ENCODE measurements at regions not wholly inside any gene's neighbourhood (a gene's known extent, or its start where the extent isn't known, plus 50 kb on each side); places are given as distances from the start of the nearest gene placed in this dataset.
"Not testable (repeated sequence)": the region's sequence is repeated elsewhere in the genome, so short reads cannot be mapped to it uniquely, and the experiment has no call there.

DNA sequence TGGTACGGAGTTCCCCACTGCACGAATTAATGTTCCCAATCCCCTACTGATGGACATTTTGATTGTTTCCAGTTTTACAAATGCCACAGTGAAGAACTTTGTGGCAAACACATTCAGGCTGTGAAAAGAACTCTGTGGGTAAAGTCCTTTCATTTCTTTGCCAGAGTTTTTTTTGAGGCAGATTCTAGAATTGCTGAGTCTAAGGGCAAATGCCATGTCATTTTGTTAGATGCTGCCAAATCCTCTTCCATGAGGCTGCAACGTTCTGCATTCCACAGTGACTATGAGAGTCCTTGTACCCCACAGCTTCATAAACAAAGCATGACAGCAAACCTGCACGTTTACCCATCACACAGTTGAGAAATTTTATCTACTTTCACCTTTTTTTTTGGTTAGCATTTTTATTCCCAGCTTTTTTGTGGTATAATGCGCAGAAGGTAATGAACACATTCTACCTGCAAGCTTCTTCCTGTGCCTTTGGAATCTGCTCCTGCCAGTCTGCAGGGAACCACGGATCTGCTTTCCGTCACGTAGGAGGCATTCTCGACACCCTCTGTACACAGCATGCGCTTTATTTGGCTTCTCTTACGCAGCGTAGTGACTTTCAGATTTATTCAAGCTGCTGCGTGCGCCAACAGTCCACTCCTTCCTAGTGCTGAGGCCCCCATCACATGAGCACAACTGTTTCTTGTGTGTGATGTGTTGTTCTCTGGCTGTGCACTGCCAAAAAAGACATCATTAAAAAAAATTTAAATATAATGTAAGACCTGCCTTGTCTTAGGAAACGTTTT lies 51.2 kb upstream of the TNK2 start:
- not testable (repeated sequence) for H3K27me3 ChIP-seq (replicated peaks in 1 of 2; ENCODE audit: control insufficient read depth in 2 of 2, extremely low read depth in 1 of 2, insufficient read depth in 2 of 2, low read length in 1 of 2); H3K27ac Mint-ChIP-seq

DNA sequence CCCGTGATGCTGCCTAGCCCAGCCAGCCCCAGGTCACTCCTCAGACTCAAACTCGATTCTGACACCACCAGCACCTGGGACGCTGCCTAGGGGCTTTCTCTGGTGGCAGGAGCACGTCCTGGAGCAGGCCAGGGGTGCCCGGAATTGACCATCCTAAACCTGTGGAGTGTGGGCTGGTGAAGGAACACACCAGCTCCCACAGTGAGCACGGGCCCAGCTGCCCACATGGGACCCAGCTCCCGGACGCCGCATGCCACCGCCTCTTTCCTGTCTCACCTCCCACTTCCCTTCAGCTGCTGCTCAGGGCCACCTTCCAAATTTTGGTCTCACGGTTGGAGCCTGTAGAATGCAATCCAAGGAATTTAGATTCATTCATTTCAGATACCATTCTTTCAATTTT lies 50.4 kb upstream of the TNK2 start:
- CTCF ChIA-PET, result not testable (repeated sequence)

More for the DNA sequence above, 51.2 kb upstream of the TNK2 start:
- H3K9me3 Mint-ChIP-seq; H3K27me3 Mint-ChIP-seq; CTCF ChIA-PET; H3K4me3 ChIP-seq (ENCODE audit: control insufficient read depth in 1 of 2, extremely low read depth in 1 of 2, low read length in 1 of 2); H3K9me3 ChIP-seq; H3K4me1 ChIP-seq (ENCODE audit: control insufficient read depth in 1 of 2, extremely low read depth in 1 of 2, insufficient read depth in 2 of 2, low read length in 2 of 2); H3K36me3 ChIP-seq (ENCODE audit: control insufficient read depth in 2 of 2, extremely low read depth in 1 of 2, insufficient read depth in 1 of 2, low read length in 1 of 2); DNase-seq; POLR2A ChIA-PET; ATAC-seq (replicated peaks in 1 of 4); H3K27ac ChIP-seq (ENCODE audit: low read length); H3K4me3 Mint-ChIP-seq: not testable (repeated sequence)
- Mint-ChIP-seq H3K4me1 (peaks cover 9 to 24% (median 17%) of the 10 kb centered on the region in 3 donors), H3K36me3 (peaks cover 29% of the 10 kb centered on the region)
- WGBS (ENCODE audit: insufficient coverage), result no CpG with 5 or more reads among the region's 15 CpGs

More for the DNA sequence above, 50.4 kb upstream of the TNK2 start:
- peak overlapping the region in 1 of 2 donors; percentile 79 for H3K27ac Mint-ChIP-seq
- H3K9me3 ChIP-seq; H3K9me3 Mint-ChIP-seq; H3K27me3 Mint-ChIP-seq; H3K4me3 Mint-ChIP-seq; H3K36me3 ChIP-seq (ENCODE audit: control insufficient read depth in 2 of 2, extremely low read depth in 1 of 2, insufficient read depth in 1 of 2, low read length in 1 of 2); H3K27me3 ChIP-seq (replicated peaks in 1 of 2; ENCODE audit: control insufficient read depth in 2 of 2, extremely low read depth in 1 of 2, insufficient read depth in 2 of 2, low read length in 1 of 2); ATAC-seq (replicated peaks in 1 of 4); POLR2A ChIA-PET; DNase-seq; H3K4me1 ChIP-seq (ENCODE audit: control insufficient read depth in 1 of 2, extremely low read depth in 1 of 2, insufficient read depth in 2 of 2, low read length in 2 of 2); H3K27ac ChIP-seq (ENCODE audit: low read length); H3K4me3 ChIP-seq (ENCODE audit: control insufficient read depth in 1 of 2, extremely low read depth in 1 of 2, low read length in 1 of 2): not testable (repeated sequence)
- 46% methylated on average over 4 of the region's 11 CpGs for WGBS (ENCODE audit: insufficient coverage)
- H3K4me1 Mint-ChIP-seq, result peaks cover 9 to 24% (median 18%) of the 10 kb centered on the region in 3 donors
- peaks cover 25% of the 10 kb centered on the region for H3K36me3 Mint-ChIP-seq
